ENCODE measurements at regions not wholly inside any gene's neighbourhood (a gene's known extent, or its start where the extent isn't known, plus 50 kb on each side); places are given as distances from the start of the nearest gene placed in this dataset.
A peak's percentile ranks its signal among the peaks of the same experiment; 100 is the strongest.

DNA sequence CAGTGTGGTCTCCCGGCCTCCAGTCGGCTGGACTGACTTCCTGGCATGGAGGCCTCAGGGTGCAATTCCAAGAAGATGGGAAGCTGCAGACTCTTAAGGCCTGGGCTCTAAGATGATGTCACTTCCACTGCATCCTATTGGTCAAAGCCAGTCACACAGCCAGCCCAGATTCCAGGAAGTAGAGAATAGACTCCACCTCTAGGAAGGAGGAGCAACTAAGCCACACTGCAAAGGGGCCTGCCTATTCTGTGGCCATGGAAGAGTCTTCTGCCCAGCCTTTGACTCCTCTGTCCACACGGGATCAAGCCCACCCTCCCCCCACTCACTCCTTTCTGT is 103.9 kb upstream of the RFLNA start (continued):
- TF ChIP-seq, protein P1, sequence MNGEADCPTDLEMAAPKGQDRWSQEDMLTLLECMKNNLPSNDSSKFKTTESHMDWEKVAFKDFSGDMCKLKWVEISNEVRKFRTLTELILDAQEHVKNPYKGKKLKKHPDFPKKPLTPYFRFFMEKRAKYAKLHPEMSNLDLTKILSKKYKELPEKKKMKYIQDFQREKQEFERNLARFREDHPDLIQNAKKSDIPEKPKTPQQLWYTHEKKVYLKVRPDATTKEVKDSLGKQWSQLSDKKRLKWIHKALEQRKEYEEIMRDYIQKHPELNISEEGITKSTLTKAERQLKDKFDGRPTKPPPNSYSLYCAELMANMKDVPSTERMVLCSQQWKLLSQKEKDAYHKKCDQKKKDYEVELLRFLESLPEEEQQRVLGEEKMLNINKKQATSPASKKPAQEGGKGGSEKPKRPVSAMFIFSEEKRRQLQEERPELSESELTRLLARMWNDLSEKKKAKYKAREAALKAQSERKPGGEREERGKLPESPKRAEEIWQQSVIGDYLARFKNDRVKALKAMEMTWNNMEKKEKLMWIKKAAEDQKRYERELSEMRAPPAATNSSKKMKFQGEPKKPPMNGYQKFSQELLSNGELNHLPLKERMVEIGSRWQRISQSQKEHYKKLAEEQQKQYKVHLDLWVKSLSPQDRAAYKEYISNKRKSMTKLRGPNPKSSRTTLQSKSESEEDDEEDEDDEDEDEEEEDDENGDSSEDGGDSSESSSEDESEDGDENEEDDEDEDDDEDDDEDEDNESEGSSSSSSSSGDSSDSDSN (IDR thresholded peaks at IDR 0.05; ENCODE audit: borderline replicate concordance in 1 of 2, low read depth in 2 of 2, low read length in 2 of 2), result 0 out of 4 replicates have a peak, but pooled peaks of 1 of the 2 experiments have one; percentile 6
- TF ChIP-seq KLF1 (tag; IDR thresholded peaks at IDR 0.05) (no peak), PRMT5 (CRISPR knock-in tag; IDR thresholded peaks at IDR 0.05) (no peak), RHOXF2B (CRISPR knock-in tag; conservative IDR thresholded peaks at IDR 0.05) (no peak), NFYB (IDR thresholded peaks at IDR 0.05; ENCODE audit: extremely low read depth, insufficient read length) (peak; percentile 49), STAT5A (IDR thresholded peaks at IDR 0.05; ENCODE audit: borderline replicate concordance, low read length) (peak; percentile 14; the same call in 1 of the 2 replicates), ZNF239 (CRISPR knock-in tag; IDR thresholded peaks at IDR 0.05) (no peak), FOS (IDR thresholded peaks at IDR 0.05; ENCODE audit: extremely low read depth, insufficient read length) (peak; percentile 37), ATF7 (IDR thresholded peaks at IDR 0.05) (peak; percentile 99), TAF9B (IDR thresholded peaks at IDR 0.05; ENCODE audit: partially characterized antibody) (no peak)
- TF ChIP-seq, protein P2, sequence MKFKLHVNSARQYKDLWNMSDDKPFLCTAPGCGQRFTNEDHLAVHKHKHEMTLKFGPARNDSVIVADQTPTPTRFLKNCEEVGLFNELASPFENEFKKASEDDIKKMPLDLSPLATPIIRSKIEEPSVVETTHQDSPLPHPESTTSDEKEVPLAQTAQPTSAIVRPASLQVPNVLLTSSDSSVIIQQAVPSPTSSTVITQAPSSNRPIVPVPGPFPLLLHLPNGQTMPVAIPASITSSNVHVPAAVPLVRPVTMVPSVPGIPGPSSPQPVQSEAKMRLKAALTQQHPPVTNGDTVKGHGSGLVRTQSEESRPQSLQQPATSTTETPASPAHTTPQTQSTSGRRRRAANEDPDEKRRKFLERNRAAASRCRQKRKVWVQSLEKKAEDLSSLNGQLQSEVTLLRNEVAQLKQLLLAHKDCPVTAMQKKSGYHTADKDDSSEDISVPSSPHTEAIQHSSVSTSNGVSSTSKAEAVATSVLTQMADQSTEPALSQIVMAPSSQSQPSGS (CRISPR knock-in tag; IDR thresholded peaks at IDR 0.05), result peak; percentile 60; the same call in 1 of the 2 replicates
- TF ChIP-seq, protein P3, sequence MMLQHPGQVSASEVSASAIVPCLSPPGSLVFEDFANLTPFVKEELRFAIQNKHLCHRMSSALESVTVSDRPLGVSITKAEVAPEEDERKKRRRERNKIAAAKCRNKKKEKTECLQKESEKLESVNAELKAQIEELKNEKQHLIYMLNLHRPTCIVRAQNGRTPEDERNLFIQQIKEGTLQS (IDR thresholded peaks at IDR 0.05), result peak; percentile 76
- TF ChIP-seq, protein P3 (CRISPR knock-in tag; conservative IDR thresholded peaks at IDR 0.05), result no peak
